GM06990 (cell line): ENCODE measurements at regions not wholly inside any gene's neighbourhood (a gene's known extent, or its start where the extent isn't known, plus 50 kb on each side); places are given as distances from the start of the nearest gene placed in this dataset.

Experiments used
- DNase-seq: peaks from one replicate; pipeline ENCODE4 v3.0.0-alpha.2; 2011; ENCODE audit not compliant: insufficient read length; ENCODE audit errors: extremely low read depth
- H3K27me3 ChIP-seq: replicated peaks from 2 replicates; pipeline ENCODE4 v1.6.0; 2011; ENCODE audit warnings: low read length; ENCODE audit not compliant: control insufficient read depth, insufficient read depth
- H3K36me3 ChIP-seq: 2 replicates; pipeline ENCODE4 v1.5.1; 2011; ENCODE audit warnings: low read length; ENCODE audit not compliant: control insufficient read depth, insufficient read depth
- H3K4me3 ChIP-seq: replicated peaks from 2 replicates; pipeline ENCODE4 v1.5.1; 2011; ENCODE audit warnings: low read depth, mild to moderate bottlenecking, control low read depth, low read length
- TF ChIP-seq, protein P1 (sequence below): IDR thresholded peaks from 2 replicates; pipeline ENCODE4 v1.5.1; 2011; ENCODE audit warnings: low read length, control low read depth, mild to moderate bottlenecking, inconsistent platforms; ENCODE audit not compliant: insufficient read depth, poor library complexity, severe bottlenecking

- DNase-seq: peak; percentile 9
- no peaks in the 10 kb centered on the region for H3K36me3 ChIP-seq
- TF ChIP-seq, protein P1, sequence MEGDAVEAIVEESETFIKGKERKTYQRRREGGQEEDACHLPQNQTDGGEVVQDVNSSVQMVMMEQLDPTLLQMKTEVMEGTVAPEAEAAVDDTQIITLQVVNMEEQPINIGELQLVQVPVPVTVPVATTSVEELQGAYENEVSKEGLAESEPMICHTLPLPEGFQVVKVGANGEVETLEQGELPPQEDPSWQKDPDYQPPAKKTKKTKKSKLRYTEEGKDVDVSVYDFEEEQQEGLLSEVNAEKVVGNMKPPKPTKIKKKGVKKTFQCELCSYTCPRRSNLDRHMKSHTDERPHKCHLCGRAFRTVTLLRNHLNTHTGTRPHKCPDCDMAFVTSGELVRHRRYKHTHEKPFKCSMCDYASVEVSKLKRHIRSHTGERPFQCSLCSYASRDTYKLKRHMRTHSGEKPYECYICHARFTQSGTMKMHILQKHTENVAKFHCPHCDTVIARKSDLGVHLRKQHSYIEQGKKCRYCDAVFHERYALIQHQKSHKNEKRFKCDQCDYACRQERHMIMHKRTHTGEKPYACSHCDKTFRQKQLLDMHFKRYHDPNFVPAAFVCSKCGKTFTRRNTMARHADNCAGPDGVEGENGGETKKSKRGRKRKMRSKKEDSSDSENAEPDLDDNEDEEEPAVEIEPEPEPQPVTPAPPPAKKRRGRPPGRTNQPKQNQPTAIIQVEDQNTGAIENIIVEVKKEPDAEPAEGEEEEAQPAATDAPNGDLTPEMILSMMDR: no peak
- H3K4me3 ChIP-seq: no peak overlapping the region
- H3K27me3 ChIP-seq: no peaks in the 10 kb centered on the region
Observed at GRCh38 chr2:222146488-222146887, 152.3 kb downstream of the PAX3 start.

- DNase-seq: no peak
- H3K36me3 ChIP-seq: no peaks in the 10 kb centered on the region
- TF ChIP-seq, protein P1: no peak
- H3K27me3 ChIP-seq: no peaks in the 10 kb centered on the region
- no peak overlapping the region for H3K4me3 ChIP-seq
Observed at GRCh38 chr2:222142027-222142426, 156.8 kb downstream of the PAX3 start.

- TF ChIP-seq, protein P1: no peak
- Histone ChIP-seq H3K36me3 (no peaks in the 10 kb centered on the region), H3K4me3 (no peak overlapping the region), H3K27me3 (no peaks in the 10 kb centered on the region)
- no peak for DNase-seq
Observed at GRCh38 chr2:222136106-222136630, 162.6 kb downstream of the PAX3 start.

GRCh38 chr2:222134654-222135053, 164.1 kb downstream of the PAX3 start:
- no peaks in the 10 kb centered on the region for H3K27me3 ChIP-seq
- no peak for DNase-seq
- no peak overlapping the region for H3K4me3 ChIP-seq
- TF ChIP-seq, protein P1: no peak
- H3K36me3 ChIP-seq: no peaks in the 10 kb centered on the region

- TF ChIP-seq, protein P1: no peak
- H3K36me3 ChIP-seq: no peaks in the 10 kb centered on the region
- DNase-seq: no peak
- H3K27me3 ChIP-seq: no peaks in the 10 kb centered on the region
- no peak overlapping the region for H3K4me3 ChIP-seq
Observed at GRCh38 chr2:222133897-222134296, 164.9 kb downstream of the PAX3 start.

DNA sequence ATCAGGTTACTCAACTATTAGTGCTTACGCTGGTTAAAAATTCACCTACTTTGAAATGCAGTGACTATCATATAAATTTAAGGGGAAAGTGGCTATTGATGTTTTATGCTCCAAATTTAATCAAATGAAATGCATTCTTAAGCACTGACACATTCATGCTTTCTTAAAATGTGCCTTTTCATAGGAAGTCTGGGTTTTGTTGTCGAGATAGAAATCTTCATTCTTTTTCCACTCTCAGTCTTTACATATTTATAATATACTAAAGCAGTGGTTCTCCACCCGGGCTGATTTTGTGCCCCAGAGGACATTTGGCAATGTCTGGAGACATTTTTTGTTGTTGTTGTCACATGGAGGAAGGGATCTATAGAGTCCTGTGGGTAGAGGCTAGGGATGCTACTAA, 167.9 kb downstream of the PAX3 start:
- DNase-seq: no peak
- Histone ChIP-seq H3K4me3 (no peak overlapping the region), H3K27me3 (no peaks in the 10 kb centered on the region), H3K36me3 (no peaks in the 10 kb centered on the region)
- TF ChIP-seq, protein P1: no peak
